SK-N-MC (cell line): ENCODE measurements at regions not wholly inside any gene's neighbourhood (a gene's known extent, or its start where the extent isn't known, plus 50 kb on each side); places are given as distances from the start of the nearest gene placed in this dataset.

ENCODE experiments used
- DNase-seq: peaks from one replicate; pipeline ENCODE4 v3.0.0-alpha.2; 2011; ENCODE audit warnings: low read depth, low spot score
- H3K27ac ChIP-seq: fragments of 200-600 bp; sonication (generic); 2 replicates; pipeline ENCODE4 v1.5.1; 2016; ENCODE audit warnings: mixed run types
- H3K36me3 ChIP-seq: fragments of 200-600 bp; sonication (generic); 2 replicates; pipeline ENCODE4 v1.6.1; 2017; ENCODE audit warnings: antibody characterized with exemption, low read length, mixed read lengths; ENCODE audit not compliant: insufficient read depth
- H3K4me3 ChIP-seq: fragments of 200-600 bp; sonication (generic); 2 replicates; pipeline ENCODE4 v1.5.1; 2016
- H3K9ac ChIP-seq: fragments of 200-600 bp; sonication (generic); 2 replicates; pipeline ENCODE4 v1.8.0; 2017; ENCODE audit warnings: mixed run types, mixed read lengths; ENCODE audit not compliant: insufficient read length
- H3K9me3 ChIP-seq: fragments of 200-600 bp; sonication (generic); 2 replicates; pipeline ENCODE4 v1.6.1; 2017; ENCODE audit warnings: low read depth, mild to moderate bottlenecking, antibody characterized with exemption, low read length, moderate library complexity, mixed read lengths
- EZH2 ChIP-seq: fragments of 200-600 bp; sonication (generic); IDR thresholded peaks from one replicate; pipeline ENCODE4 v1.6.1; 2017; ENCODE audit warnings: antibody characterized with exemption
- FOXP2 ChIP-seq: optimal IDR thresholded peaks from 2 replicates; pipeline ENCODE3; 2011; ENCODE audit warnings: mild to moderate bottlenecking, moderate library complexity; ENCODE audit not compliant: insufficient read depth; ENCODE audit errors: extremely low read length, control extremely low read depth
- POLR2AphosphoS5 ChIP-seq: IDR thresholded peaks from 2 replicates; pipeline ENCODE4 v1.6.1; 2012; ENCODE audit warnings: mild to moderate bottlenecking, low read depth, low read length, borderline replicate concordance

DNA sequence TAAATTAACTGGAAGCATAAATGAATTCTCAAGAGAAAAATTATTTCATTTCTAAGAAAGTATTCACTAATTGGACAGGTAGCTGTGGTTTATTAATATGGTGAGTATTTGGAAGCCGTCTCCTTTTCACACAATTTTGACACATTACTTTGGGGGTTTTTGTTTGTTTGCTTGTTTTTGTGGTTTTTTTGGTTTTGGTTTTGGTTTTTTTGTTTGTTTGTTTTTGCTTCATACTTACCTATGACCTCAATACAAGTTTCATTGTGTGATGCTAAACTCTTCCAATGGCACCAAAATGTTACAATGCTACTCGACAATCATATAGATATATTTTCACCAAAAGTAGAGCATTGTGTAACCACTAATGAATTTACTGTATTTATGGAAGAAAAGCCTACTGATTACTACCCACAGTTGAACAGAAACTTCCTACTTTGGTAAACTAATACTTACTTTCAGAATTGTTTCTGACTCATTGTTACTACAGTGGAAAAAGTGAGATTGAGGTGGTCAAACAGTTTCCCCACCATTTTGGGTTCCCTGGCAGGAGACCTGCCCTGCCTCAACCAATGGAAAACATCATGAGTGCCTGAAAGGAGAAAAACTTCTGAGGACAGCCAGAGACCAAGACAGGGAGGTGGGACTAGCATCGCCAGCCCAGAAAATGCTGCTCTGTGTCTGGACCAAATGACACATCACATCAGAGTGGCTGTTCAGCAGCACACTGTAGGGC is 443.1 kb downstream of the HNRNPD start:
- DNase-seq, result no peak
- H3K9ac ChIP-seq, result no peak overlapping the region
- no peak overlapping the region for H3K4me3 ChIP-seq
- H3K36me3 ChIP-seq, result no peaks in the 10 kb centered on the region
- H3K9me3 ChIP-seq, result no peaks in the 10 kb centered on the region
- TF ChIP-seq EZH2 (no peak), FOXP2 (no peak), POLR2AphosphoS5 (no peak)
- H3K27ac ChIP-seq, result no peak overlapping the region

DNA sequence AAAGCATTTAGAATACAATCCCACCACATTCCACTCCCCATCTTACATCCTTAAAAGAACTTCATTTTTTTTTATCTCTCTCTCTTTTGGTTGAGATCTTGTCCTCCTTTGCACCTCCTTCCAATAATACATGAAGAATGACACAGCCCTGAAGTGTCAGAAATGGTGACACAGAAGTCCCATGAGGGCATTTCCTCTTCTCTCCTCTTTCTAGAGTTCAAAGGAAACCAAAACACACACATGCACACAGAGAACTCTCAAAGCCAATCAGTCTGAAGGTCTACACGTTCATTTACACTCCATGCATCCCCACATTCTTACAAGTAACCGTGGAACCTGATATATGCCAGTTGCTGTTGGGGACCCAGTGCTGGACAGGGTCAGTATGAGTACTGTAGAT is 450.7 kb downstream of the HNRNPD start:
- H3K27ac ChIP-seq, result no peak overlapping the region
- H3K4me3 ChIP-seq, result no peak overlapping the region
- no peaks in the 10 kb centered on the region for H3K9me3 ChIP-seq
- TF ChIP-seq FOXP2 (no peak), POLR2AphosphoS5 (no peak)
- no peak overlapping the region for H3K9ac ChIP-seq
- H3K36me3 ChIP-seq, result no peaks in the 10 kb centered on the region
- no peak for DNase-seq

DNA sequence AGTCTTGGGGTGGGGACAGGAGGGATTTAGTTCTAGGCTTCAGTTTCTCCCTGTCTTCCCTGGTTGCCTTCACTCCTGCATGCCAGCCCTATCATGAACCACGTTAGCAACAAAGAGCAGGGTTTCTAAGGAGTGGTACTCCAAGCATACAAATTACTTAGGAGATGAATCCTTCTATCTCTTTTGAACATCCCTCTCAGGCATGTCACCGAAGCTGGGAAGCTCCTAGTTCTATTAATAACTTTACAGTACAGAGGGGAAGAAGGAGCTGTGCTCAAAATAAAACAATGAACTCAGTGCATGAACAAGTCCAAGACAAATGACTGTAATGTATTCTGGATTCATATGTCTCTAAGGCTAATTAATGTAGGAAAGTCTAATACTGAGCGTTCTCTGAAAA is 450.6 kb upstream of the RASGEF1B start:
- TF ChIP-seq FOXP2, result no peak
- TF ChIP-seq EZH2, result no peak
- TF ChIP-seq POLR2AphosphoS5, result no peak
- H3K9ac ChIP-seq, result no peak overlapping the region
- no peak for DNase-seq
- H3K27ac ChIP-seq, result no peak overlapping the region
- H3K4me3 ChIP-seq, result no peak overlapping the region
- no peaks in the 10 kb centered on the region for H3K36me3 ChIP-seq
- H3K9me3 ChIP-seq, result no peaks in the 10 kb centered on the region

DNA sequence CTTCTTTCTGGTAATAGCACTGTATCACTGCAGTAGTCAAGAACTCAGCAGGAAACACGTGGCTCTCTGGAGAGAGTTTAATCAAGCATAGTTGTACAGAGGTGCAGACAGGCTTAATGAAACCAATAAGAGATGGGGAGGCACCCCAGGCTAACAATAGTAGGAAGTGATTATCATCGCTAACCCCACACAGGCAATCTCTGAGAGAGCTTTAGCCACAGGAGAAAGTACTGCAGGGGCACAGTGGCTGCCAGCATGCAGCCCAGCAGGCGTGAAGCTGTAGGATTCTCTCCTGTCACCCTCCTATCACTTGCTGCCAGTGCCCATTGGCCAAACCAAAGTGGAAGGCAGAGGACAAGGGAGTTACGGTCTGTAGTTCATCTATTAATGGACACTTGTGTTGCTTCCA is 450.0 kb upstream of the RASGEF1B start:
- Histone ChIP-seq H3K9me3 (no peaks in the 10 kb centered on the region), H3K36me3 (no peaks in the 10 kb centered on the region), H3K9ac (no peak overlapping the region), H3K27ac (no peak overlapping the region), H3K4me3 (no peak overlapping the region)
- DNase-seq, result peak; percentile 47
- TF ChIP-seq POLR2AphosphoS5, result peak; percentile 39; the same call in 1 of the 2 replicates
- no peak for TF ChIP-seq FOXP2

DNA sequence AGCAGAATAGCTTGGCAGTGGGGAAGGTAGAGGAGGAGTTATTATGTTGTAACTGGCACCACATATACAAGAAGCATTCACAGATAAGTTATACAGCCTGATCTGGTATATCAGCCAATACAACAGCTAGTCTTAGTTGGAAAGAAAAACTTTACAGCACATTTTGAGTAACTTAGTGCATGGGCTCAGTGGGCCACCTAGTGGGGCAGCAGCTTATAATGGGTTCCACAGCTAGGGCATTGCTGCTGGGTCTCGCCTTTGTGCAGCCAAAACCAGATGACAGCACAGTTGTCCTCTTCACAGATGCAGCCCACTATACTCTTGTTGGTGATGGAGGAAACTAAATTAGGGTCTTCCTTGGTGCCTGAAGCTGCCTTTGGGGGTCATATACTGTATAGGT is 448.1 kb upstream of the RASGEF1B start:
- Histone ChIP-seq H3K36me3 (no peaks in the 10 kb centered on the region), H3K9ac (no peak overlapping the region), H3K4me3 (no peak overlapping the region), H3K9me3 (no peaks in the 10 kb centered on the region), H3K27ac (no peak overlapping the region)
- no peak for TF ChIP-seq EZH2
- TF ChIP-seq POLR2AphosphoS5, result no peak
- no peak for TF ChIP-seq FOXP2
- no peak for DNase-seq

DNA sequence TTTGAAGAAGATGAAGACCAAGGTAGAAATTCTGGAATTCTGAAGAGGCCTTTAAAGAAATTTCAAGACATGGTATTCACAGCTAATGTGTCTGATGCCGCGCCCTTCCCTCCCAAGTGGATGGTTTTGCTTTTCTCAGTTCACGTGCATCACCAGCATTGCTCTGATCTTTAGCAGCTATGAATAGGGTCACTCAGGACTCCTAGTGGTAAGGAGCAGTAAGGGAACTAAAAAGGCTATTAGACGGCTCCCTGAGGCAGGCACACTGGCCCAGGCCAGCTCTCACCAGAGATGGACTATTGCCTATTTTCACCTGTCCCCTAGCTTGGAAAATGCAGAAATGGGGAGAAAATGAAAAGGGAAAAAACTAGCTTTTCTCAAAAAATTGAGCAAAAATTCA is 447.5 kb upstream of the RASGEF1B start:
- Histone ChIP-seq H3K9ac (no peak overlapping the region), H3K27ac (no peak overlapping the region), H3K9me3 (no peaks in the 10 kb centered on the region), H3K4me3 (no peak overlapping the region), H3K36me3 (no peaks in the 10 kb centered on the region)
- TF ChIP-seq FOXP2 (no peak), POLR2AphosphoS5 (no peak), EZH2 (no peak)
- DNase-seq, result no peak

DNA sequence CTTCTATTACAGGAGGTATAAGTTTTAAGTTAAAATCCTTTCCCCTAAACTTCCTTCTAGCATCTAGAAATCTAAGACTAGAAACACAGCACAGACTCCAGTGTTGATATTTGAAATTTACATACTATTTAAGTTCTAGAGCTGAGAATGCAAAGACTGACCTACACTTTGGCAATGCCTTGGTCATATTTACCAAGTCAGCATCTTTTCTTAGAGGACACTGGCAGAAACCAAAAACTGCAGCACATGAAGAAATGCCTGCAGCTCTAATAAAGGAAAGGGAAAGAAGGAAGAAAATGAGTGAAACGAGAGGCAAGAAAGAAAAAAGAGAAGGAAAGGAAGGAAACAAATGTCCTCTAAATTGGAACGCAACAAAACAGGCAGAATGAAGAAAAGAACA is 443.7 kb upstream of the RASGEF1B start:
- Histone ChIP-seq H3K9me3 (no peaks in the 10 kb centered on the region), H3K4me3 (no peak overlapping the region), H3K9ac (no peak overlapping the region), H3K36me3 (no peaks in the 10 kb centered on the region), H3K27ac (no peak overlapping the region; the same call in 1 of the 2 replicates)
- TF ChIP-seq FOXP2 (no peak), POLR2AphosphoS5 (no peak), EZH2 (no peak)
- DNase-seq, result no peak

DNA sequence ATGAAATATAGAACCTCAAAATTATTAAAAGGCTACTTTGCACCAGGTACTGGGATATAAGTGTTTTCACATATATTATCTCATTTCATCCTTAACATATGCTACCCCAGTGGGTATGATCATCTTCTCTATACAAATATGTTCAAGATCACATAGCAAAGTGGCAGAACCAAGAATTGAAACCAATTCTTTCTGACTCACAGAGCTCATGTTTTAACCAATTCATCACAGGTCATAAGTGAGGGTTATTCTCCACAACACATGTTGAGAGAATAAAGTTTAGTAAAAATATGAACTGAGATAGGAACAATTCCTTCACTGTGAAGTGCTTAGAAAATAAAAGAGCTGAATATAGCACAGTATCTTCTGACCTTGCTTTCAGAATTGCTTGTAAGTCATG is 442.9 kb upstream of the RASGEF1B start:
- Histone ChIP-seq H3K36me3 (no peaks in the 10 kb centered on the region), H3K4me3 (no peak overlapping the region), H3K9me3 (no peaks in the 10 kb centered on the region), H3K9ac (no peak overlapping the region), H3K27ac (no peak overlapping the region)
- no peak for TF ChIP-seq EZH2
- no peak for TF ChIP-seq FOXP2
- TF ChIP-seq POLR2AphosphoS5, result no peak
- no peak for DNase-seq

DNA sequence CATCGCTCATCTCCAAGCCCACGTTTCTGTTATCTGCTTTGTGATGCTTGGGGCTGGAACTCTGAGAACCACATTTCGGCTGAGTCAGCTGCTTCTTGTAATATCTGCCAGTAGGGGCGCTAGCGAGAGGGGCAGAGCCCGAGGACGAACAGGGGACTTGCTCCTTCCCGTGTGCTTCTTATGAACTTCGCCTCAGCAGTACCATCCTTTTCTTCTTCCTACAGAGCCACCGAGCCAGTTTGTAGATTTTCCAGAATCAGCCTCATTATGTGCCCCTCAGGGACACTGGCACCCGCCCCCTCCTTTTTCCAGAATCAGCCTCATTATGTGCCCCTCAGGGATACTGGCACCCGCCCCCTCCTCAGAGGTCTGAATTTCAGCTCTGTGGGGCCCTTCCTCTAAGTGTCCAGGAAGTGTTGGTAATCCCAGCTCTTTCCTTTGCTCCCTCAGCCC is 441.7 kb upstream of the RASGEF1B start:
- no peak overlapping the region for H3K9ac ChIP-seq
- H3K27ac ChIP-seq, result no peak overlapping the region
- H3K4me3 ChIP-seq, result no peak overlapping the region
- TF ChIP-seq FOXP2, result no peak
- TF ChIP-seq POLR2AphosphoS5, result no peak
- TF ChIP-seq EZH2, result no peak
- no peaks in the 10 kb centered on the region for H3K9me3 ChIP-seq
- DNase-seq, result no peak
- no peaks in the 10 kb centered on the region for H3K36me3 ChIP-seq
